ENCODE measurements at regions not wholly inside any gene's neighbourhood (a gene's known extent, or its start where the extent isn't known, plus 50 kb on each side); places are given as distances from the start of the nearest gene placed in this dataset.

- TF ChIP-seq CTCF (IDR thresholded peaks at IDR 0.05; ENCODE audit: insufficient read depth, low read depth, low read length) = no peak
- no peak for TF ChIP-seq EZH2 (IDR thresholded peaks at IDR 0.05; ENCODE audit: insufficient read depth, low read length)
Measured at GRCh38 chr16:22425036-22425801, 50.8 kb upstream of the CDR2 start.
